H1 (cell line): ENCODE measurements at regions not wholly inside any gene's neighbourhood (a gene's known extent, or its start where the extent isn't known, plus 50 kb on each side); places are given as distances from the start of the nearest gene placed in this dataset.

ENCODE experiments used
- BACH1 ChIP-seq: IDR thresholded peaks from 2 replicates; pipeline ENCODE4 v1.6.1; 2012; ENCODE audit warnings: low read length, improper control_type of control experiment
- CBX8 ChIP-seq: fragments of 300-800, 300-1000 bp; sonication (generic); IDR thresholded peaks from 2 replicates; pipeline ENCODE4 v1.7.1; 2016; ENCODE audit warnings: low read depth, low read length, borderline replicate concordance
- CHD1 ChIP-seq: IDR thresholded peaks from 2 replicates; pipeline ENCODE4 v1.6.1; 2012; ENCODE audit warnings: low read depth, low read length, improper control_type of control experiment
- HDAC2 ChIP-seq, 2 experiments: fragments of 300-600 bp in 1 of 2; sonication (generic) in 1 of 2; IDR thresholded peaks; 2 replicates each; pipeline ENCODE4 v1.6.1; 2011 to 2012; ENCODE audit warnings: low read depth in 2 of 2, low read length in 2 of 2, mild to moderate bottlenecking in 2 of 2, moderate library complexity in 2 of 2, borderline replicate concordance in 1 of 2, inconsistent platforms in 1 of 2
- HDAC6 ChIP-seq: IDR thresholded peaks from one replicate; pipeline ENCODE4 v1.7.1; 2012; ENCODE audit warnings: low read depth, mild to moderate bottlenecking, inconsistent platforms, low read length, moderate library complexity
- NANOG ChIP-seq: IDR thresholded peaks from 2 replicates; pipeline ENCODE4 v1.6.1; 2011; ENCODE audit warnings: low read length, low read depth, mild to moderate bottlenecking, inconsistent platforms; ENCODE audit not compliant: insufficient read depth, poor library complexity, severe bottlenecking
- POLR2A ChIP-seq, 2 experiments: IDR thresholded peaks; 1 replicate in 1 of 2; 2 replicates in 1 of 2; pipeline ENCODE4 v1.6.1; 2011; ENCODE audit warnings: low read depth in 2 of 2, low read length in 2 of 2, mild to moderate bottlenecking in 2 of 2; ENCODE audit errors: control extremely low read depth in 1 of 2
- RFX5 ChIP-seq: IDR thresholded peaks from 2 replicates; pipeline ENCODE4 v1.6.1; 2011; ENCODE audit warnings: low read depth, low read length, improper control_type of control experiment, borderline replicate concordance
- TAF7 ChIP-seq: optimal IDR thresholded peaks from 2 replicates; pipeline ENCODE3; 2011; ENCODE audit warnings: low read depth, mild to moderate bottlenecking, inconsistent platforms, low read length, moderate library complexity, borderline replicate concordance
- TEAD4 ChIP-seq: IDR thresholded peaks from 2 replicates; pipeline ENCODE4 v1.6.1; 2012; ENCODE audit warnings: low read depth, low read length, inconsistent platforms, mixed read lengths
- TF ChIP-seq, protein P1 (sequence below), 3 experiments: IDR thresholded peaks; 1 replicate in 2 of 3; 2 replicates in 1 of 3; pipeline versions ENCODE4 v1.5.1 to v1.6.1; 2011; ENCODE audit warnings: low read length in 3 of 3, mild to moderate bottlenecking in 3 of 3, inconsistent platforms in 2 of 3, low read depth in 1 of 3, moderate library complexity in 1 of 3; ENCODE audit not compliant: insufficient read depth in 1 of 3; ENCODE audit errors: control extremely low read depth in 1 of 3

DNA sequence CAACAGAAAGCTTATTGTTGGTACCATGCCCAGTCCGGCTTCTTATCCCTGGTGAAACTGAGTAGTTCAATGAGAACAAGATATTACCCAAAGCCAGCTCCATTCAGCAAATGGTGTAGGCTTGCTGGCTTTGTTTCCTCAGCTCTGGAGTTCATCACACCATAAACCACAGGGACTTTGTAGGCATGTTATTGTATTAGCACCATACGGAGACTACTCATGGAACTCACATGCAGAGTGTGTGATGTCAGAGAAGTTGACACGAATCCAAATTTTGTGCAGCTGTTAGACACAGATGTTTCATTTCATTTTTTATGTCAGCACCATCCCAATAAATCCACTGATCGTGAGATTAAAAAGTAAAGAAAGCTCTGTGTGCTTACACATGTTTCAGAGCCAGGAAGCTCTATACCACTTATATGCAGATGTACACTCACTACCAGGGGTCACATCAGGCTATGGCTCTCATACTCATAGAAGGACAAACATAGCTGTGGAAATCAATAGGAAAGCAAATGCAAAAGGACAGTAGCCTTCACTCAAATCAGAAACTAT is 63.4 kb upstream of the LEKR1 start:
- TF ChIP-seq HDAC2 (IDR thresholded peaks at IDR 0.05; ENCODE audit: borderline replicate concordance in 1 of 2, low read depth in 2 of 2, low read length in 2 of 2), result no peak
- no peak for TF ChIP-seq CHD1
- TF ChIP-seq, protein P1, sequence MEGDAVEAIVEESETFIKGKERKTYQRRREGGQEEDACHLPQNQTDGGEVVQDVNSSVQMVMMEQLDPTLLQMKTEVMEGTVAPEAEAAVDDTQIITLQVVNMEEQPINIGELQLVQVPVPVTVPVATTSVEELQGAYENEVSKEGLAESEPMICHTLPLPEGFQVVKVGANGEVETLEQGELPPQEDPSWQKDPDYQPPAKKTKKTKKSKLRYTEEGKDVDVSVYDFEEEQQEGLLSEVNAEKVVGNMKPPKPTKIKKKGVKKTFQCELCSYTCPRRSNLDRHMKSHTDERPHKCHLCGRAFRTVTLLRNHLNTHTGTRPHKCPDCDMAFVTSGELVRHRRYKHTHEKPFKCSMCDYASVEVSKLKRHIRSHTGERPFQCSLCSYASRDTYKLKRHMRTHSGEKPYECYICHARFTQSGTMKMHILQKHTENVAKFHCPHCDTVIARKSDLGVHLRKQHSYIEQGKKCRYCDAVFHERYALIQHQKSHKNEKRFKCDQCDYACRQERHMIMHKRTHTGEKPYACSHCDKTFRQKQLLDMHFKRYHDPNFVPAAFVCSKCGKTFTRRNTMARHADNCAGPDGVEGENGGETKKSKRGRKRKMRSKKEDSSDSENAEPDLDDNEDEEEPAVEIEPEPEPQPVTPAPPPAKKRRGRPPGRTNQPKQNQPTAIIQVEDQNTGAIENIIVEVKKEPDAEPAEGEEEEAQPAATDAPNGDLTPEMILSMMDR (IDR thresholded peaks at IDR 0.05; ENCODE audit: control extremely low read depth in 1 of 3, insufficient read depth in 1 of 3, low read depth in 1 of 3, low read length in 3 of 3), result no peak
- TF ChIP-seq RFX5, result no peak
- TF ChIP-seq HDAC6, result no peak
- TF ChIP-seq NANOG, result no peak
- no peak for TF ChIP-seq POLR2A (IDR thresholded peaks at IDR 0.05; ENCODE audit: control extremely low read depth in 1 of 2, low read depth in 2 of 2, low read length in 2 of 2)
- TF ChIP-seq TEAD4, result no peak
- no peak for TF ChIP-seq BACH1
- TF ChIP-seq CBX8, result no peak
- no peak for TF ChIP-seq TAF7
